NOMO-1 (cell line): ENCODE measurements at regions not wholly inside any gene's neighbourhood (a gene's known extent, or its start where the extent isn't known, plus 50 kb on each side); places are given as distances from the start of the nearest gene placed in this dataset.

Source experiments
- DNase-seq, 2 experiments: peaks; one replicate each; lab custom pipeline; 2025; ENCODE audit not compliant: unreplicated experiment in 2 of 2; lab: John Stamatoyannopoulos, UW

GRCh38 chr3:137199678-137200077 lies 241.9 kb downstream of the IL20RB start:
- no peak for DNase-seq

GRCh38 chr3:137201066-137201465 lies 243.3 kb downstream of the IL20RB start:
- DNase-seq: no peak

DNA sequence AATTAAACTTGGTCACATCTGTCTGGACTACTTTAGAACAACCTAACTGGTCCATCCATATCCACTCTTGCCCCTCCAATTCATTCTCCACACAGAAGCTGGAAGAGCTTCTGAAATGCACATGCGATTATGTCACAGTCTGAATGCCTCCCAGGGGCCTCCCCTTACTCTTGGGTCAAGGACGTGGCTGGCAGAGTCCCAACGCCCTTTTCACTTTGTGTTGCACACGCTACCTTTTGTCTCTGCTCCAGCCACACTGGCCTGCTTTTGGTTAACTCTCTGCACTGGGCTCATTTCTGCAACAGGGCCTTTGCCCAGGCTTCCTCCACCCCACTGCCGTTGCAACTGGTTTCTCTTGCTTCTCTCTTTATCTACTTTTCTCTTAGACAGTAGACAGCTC lies 245.2 kb downstream of the IL20RB start:
- no peak for DNase-seq

DNA sequence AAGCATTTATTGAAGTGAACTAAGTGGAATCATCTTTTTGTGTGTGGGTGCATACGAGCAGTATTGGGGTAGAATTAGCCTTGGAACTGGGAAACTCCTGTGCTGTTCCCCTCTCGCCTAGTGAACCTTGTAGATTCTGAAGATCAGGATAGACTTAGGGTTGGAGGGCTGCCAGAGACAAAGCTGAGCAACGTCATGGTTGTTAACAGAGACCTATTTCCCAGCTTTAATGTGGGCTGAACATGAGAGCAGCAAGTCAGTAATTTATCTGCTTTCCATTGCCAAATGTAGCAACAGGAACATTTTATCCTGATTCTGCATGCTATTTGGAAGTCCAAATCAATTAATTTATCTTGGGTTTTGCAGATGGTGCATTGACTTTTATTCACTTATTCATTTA lies 246.6 kb downstream of the IL20RB start:
- no peak for DNase-seq

GRCh38 chr3:137205394-137206045 lies 247.7 kb downstream of the IL20RB start:
- no peak for DNase-seq

GRCh38 chr3:137207616-137208015 lies 249.8 kb downstream of the IL20RB start:
- DNase-seq: no peak

GRCh38 chr3:137217733-137218132 lies 259.9 kb downstream of the IL20RB start:
- no peak for DNase-seq

- DNase-seq: no peak
Observed at GRCh38 chr3:137219801-137220445, 262.1 kb downstream of the IL20RB start.

GRCh38 chr3:137222736-137223225 lies 265.0 kb downstream of the IL20RB start:
- no peak for DNase-seq

- DNase-seq: no peak
Observed at GRCh38 chr3:137224464-137224863, 266.7 kb downstream of the IL20RB start.

DNA sequence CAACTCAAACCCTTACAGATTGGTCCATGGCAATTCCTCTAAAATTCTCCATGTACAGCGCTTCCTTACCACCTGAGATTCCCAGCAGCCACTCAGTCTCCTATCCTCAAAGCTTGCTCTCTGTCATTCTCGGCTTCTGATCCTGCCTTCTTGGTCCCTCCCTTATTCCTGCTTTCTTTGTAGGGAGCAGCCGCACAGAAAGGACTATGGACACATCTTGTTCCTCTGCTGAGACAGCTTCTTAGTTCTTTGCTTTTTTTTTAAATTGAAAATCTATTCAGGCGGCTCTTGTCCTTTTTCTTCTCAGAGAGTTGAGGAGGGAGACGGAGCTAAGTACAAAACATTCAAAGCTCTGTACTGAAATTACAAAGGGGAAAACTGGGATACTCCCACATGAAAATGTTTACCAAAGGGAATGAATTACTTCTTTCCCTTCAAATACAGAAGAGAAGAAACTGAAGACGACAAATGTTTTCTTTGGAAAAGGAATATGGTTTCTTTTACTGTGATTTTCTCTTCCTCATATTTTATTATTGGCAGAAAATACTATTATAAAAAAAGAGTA lies 285.1 kb downstream of the IL20RB start:
- no peak for DNase-seq

DNA sequence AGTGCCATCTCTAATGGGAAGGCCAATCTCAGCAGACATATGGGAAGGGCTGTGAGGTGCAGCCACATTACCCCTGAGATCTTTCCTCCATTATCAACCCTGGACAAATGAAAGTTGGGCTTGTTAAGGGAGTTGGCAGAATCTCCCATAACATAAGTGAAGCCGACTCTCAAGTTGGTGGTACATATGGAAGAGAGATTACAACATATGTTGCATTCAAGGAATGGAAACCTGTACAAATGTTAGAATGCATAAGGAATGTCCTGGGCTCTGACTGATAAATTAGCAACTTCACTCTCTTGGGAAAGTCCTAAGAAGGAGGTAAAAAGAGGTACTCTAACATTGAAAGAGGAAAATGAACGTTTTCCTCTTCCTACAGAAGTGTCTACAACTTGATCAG lies 288.7 kb downstream of the IL20RB start:
- no peak for DNase-seq

DNA sequence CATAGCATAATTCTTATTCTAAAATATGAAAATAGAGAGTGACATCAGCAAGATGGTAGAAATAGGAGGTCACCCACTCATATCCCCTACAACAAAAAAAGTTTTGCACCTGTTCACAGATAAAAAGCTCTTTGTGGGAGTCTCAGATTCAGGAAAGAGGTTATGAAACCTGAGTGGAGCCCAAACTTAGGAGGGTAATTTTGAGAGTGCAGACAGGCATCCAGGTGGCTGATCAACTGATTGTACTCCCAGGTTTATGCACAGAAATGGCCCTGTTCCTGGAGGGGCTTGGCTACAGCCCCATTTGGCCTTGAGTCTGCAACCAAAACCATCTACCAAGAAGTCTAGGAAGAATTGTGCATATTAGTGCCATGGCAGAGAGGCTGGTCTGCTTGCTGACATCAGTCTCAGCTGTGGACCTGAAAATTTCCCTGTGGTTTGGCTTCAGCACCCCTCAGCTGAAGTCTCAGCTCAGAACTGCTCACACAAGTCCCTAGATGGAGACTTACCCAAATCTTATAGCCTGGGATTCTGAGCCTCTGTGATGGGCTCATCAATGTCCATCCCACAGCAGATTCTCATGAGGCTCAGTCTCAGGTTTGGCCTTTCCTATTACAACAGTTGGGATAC lies 291.6 kb downstream of the IL20RB start:
- no peak for DNase-seq

DNA sequence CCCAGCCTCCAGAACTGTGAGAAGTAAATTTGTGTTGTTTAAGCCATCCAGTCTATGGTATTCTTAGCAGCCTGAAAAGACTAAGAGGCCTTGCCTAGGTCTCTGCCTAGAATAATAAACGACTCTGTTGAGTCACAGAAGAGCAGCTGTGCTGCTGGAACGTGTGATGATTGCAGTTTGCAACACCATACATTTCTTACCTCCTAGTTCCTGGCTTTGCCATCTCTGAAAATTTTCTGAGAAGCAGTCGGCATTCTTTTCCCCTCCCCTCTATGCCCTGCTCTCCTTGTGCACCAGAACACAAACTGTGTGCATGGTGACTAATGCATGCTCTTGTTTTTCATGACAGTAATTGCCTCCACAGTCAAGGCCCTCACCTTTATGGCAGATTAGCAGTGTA lies 301.3 kb downstream of the IL20RB start:
- no peak for DNase-seq

GRCh38 chr3:137259701-137260100 lies 301.9 kb downstream of the IL20RB start:
- no peak for DNase-seq

- no peak for DNase-seq
Observed at GRCh38 chr3:137264071-137264820, 306.5 kb downstream of the IL20RB start.

DNA sequence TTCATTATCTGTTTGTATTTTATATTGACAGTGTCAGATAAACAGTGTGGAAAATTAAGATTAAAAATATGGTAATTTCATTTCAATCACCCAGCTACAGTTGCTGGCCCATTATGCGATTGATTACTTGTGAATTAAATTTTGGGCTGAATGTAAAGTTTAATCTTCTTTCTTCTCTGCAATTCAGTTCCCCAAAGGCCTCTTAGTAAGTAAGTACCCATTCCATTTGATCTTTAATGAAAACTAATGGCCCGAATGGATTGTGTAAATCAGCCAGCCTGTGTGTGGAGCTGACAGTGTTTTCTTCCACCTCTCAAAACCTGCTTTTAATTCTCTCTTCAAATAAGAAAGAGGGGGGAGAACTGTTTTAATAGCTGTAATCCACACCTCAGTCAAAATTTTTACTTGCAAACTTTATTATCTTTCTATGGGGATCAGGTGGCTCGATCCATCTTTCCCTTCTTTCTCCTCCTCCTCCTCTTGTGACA lies 307.1 kb downstream of the IL20RB start:
- no peak for DNase-seq

GRCh38 chr3:137282871-137283270 lies 325.1 kb downstream of the IL20RB start:
- DNase-seq: no peak

DNA sequence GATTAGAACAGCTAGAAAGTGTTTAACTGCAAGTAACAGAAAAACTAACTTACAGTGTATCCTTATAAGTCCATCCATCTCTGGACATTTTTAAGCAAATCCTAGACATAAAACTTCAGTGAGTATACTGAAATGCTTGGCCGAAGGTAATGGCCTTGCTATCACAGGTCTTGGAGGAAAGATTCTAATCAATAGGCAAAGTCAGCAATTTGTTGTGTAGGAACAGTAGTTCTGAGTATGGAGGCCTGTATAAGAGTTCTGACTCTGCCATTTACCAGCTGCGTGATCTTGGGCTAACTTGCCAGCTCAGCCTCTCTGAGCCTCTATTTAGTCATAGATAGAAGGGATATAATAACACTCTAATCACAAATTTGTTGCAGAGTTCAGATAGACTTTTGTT lies 328.1 kb downstream of the IL20RB start:
- no peak for DNase-seq

GRCh38 chr3:137293086-137293485 lies 335.3 kb downstream of the IL20RB start:
- DNase-seq: no peak

DNA sequence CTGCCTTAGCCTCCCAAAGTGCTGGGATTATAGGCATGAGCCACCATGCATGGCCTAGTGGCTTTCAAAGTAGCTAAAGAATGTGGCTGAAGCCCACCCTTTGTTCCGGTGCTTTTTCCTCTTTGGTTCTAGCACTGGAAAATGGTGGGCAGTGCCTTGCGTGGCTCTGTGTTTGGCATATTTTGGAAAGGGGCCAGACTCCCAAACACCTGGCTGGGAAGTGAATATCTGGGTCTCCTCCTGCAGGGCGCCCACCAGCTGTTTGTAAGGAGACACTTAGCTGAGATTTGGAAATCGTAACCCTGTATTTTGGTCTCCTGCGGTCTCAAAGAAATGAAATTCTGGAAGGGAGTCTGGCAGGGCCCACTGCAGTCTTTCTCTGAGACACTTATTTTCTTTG lies 336.4 kb downstream of the IL20RB start:
- DNase-seq: no peak
